Glomerular visceral epithelial cell (primary cell): ENCODE measurements at regions not wholly inside any gene's neighbourhood (a gene's known extent, or its start where the extent isn't known, plus 50 kb on each side); places are given as distances from the start of the nearest gene placed in this dataset.

ENCODE experiments used
- DNase-seq: peaks from one replicate; pipeline ENCODE4 v3.0.0-alpha.2; 2016; ENCODE audit errors: extremely low spot score

DNA sequence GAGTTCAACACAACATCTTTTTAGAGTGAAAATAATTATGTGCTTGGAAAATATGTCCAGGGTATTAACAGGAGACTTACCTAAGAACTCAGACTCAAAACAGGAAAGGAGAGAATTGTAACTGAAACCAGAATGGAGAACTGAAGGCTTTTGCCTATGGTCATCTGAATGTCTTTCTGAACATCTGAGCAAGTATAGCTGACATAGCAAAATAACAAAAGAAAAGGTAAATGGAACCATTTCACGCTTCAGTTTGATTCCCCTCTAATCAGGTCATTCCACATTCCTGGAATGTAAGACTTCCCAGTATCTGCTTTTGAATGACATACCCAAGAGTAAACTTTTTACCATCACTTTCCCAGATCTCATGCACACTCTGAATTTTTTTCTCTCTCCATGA is 500.4 kb upstream of the HS3ST1 start:
- DNase-seq, result no peak

DNA sequence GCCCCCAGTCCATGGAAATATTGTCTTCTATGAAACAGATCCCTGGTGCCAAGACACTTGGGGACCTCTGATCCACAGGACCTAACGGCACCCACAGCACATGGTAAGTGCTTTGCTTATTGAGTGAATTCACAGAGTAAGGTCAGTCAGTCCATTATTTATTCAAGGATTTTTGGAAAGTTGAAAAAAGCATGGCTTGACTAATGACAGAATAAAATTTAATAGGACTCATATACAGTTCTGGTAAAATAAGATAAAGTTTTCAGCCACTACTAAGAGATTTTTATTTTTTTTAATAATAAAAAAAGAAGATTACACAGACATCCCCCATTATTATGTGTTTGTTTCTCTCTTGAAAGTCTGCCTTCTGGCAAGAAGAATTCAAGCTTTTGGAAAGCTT is 490.6 kb upstream of the HS3ST1 start:
- DNase-seq, result no peak

DNA sequence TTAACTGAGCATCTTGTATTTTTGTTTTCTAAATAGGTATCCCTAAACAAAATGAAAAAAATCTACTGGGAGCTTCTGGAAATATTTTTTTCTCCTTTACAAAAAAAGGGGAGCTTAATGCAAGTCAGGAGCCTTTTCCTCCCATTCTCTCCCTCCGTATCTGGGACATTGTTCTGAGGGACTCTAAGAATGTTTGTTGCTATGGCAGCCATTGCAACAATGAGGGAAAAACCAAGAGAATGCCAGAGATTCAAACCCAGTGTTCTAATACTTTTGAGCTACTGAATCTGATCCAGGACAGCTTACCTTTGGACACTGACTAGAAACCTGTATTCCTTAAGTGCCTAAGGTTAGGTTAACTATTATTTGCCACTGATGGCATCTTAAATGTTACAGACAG is 485.7 kb upstream of the HS3ST1 start:
- no peak for DNase-seq

DNA sequence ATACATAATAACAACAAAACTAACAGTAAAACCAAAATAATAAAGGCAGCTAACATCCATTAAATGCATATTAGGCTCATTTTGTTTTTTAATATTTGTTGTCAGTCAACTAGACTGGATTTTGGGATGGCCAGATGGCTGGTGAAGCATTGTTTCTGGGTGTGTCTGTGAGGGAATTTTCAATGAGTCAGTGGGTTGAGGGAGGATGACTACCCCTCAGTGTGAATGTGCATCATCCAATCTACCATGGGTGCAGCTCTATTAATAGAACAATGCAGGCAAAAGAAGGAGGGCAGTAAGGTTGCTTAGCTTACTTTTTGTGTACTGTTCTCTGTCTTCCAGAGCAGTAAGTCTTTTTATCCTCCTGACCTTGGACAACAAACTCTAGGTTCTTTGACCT is 484.2 kb upstream of the HS3ST1 start:
- no peak for DNase-seq

DNA sequence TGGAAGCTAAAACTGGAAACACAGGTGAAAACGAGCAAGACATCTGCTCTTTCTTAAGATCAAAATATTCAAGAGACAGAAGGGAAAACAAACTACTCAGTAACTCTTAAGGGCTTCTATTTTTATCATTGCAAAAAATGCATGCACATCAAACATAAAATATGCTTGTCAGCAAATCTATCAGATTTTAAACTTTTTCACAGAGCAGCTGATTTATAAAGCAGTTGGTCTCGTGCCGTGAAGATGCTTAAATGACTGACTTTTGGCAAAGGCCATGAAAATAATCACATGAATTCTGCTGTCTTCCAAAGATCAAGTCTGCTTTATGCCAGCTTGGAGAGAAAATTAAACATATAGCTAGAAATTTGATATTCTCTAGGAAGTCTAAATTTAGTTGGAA is 482.1 kb upstream of the HS3ST1 start:
- no peak for DNase-seq

DNA sequence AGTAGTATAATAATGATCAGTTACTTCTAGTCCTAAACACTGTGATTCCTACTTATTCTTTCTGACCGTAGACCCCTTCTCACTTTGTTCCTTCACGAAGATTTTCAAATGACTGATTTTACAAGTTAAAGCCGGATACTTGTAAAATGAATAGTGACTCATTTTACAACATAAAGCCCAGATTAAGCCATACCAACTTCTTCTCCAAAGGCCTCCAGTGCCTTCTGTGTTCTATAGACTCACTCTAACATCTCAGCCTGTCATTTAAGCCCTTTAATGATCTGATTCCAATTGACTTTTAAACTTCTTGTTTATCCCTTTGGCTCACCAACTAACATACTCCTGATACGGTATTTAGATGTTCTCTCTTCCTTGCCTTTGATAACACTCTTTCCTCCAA is 480.0 kb upstream of the HS3ST1 start:
- no peak for DNase-seq

DNA sequence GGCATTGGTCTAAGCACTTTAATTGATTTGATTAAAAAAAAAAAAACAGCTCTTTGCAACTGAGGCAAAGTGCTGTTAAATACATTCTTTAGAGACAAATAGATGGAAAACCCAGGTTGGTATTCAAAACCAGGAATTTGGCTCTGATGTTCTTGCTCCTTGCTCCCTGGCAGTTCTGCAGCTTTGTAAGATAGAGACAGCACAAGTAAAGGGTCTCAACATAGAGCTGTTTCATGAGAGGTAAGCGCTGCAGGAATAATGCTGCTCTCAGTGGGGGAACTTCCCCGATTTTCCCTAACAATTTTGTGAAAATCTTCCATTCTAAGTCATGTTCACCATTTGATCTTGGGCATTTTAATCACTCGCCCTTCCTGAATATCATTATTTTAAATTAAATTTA is 479.5 kb upstream of the HS3ST1 start:
- DNase-seq, result no peak

DNA sequence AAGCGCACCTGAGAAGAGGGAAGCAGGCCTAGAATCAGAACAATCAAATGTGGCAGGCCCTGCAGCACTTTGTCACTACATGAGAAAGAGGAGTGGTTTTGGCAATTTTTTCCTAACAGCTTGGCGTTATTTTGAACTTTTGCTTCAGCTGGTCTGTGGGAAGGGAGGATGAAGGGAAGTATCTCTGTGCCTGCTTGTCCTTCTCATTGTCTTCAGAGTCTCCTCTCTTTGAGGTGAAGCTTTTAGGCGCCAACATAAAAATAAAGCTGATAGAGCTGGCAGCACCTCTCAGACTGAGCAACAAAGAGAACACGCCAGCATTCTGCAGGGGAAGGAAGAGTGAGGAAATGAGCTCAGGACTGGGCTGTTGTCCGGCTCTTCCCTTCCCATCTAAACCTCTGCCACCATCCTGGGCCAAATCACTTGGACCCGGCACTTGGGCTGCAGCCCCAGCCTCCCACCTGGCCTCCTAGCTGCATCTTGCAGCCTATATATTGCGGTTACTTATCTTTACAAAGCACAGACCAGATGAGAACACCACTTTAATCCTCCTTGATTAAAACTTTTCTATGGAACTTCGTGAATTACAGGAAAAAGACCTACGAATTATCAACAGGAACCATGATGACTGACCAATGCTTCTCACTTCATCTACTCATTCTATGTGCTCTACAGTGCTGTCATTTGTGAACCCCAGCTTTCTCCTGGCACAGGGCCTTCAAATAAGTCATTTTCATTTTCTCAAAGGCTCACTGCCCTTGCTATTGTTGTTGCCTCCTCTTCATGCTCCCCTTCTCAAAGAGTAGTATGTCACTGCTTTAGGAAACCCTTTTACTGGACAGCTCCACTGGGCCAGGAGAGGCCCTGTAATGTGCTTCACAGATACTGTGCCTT is 476.4 kb upstream of the HS3ST1 start:
- no peak for DNase-seq

DNA sequence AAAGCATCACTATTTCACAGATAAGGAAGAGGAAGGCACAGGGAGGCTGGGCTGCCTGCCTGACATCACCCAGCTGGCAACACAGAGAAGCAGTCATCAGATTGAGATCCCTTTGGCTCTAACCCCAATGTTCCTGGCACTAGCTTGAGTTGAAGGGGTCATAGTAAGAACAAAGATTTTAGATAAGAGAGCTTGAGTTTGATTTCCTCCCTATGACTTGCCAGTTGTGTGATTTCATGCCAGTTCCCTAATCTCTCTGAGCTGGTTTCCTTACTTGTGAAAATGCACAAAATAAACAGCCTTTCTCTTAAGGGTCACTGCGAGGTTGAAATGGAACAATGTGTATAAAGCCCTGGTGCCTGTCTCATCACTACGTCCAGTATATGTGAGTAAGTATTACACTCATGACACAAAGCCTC is 475.4 kb upstream of the HS3ST1 start:
- no peak for DNase-seq

DNA sequence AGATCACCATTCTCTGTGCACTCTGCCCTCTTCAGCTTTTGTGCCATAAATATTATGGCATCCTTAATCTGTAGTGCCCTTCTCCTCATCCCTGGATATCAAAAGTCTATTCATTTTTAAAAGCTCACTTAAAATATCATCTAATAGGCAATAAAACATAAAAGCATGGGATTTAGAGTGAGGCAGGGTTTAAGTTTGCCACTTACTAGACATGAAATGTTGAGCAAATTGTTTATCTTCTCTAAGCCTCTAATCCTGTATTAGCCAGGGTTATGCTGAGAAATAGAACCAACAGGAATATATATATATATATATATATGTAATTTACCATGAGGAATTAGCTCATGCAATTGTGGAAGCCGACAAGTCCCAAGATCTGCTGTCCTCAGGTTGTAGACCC is 472.4 kb upstream of the HS3ST1 start:
- DNase-seq, result no peak

DNA sequence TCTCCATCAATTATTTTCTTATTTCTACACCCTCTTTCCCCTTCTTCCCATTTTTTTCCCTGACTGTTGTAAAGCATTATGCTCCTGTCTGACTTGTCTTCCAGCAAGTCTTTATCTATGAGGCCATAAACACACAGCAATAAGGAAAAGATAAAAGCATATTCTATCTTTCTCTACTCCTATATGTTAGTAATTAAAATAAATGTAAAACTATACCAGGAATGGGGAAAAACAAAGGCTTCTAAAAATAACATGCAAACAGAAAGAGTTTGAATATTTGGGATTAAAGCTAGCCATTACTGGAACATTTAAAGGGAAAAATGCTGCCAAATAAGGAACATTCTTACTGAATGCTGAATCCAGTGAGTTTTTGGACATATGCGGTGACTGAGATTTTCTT is 471.7 kb upstream of the HS3ST1 start:
- no peak for DNase-seq

DNA sequence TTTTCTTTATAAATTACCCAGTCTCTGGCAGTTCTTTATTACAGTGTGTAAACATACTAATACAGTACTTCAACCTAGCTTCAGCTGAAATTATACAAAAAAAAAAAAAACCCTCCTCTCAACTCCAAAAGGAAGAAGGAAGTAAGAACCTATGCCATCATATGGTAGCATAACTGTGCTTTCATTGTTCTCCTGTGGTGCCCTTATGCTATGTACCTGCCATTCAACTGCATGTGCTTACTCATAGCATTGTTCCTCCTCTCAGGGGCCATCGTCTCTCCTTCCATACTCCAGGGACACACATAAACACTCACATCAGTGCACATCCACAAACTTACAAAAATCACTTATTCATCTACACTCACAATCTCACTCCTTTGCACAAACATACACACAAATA is 470.1 kb upstream of the HS3ST1 start:
- no peak for DNase-seq

DNA sequence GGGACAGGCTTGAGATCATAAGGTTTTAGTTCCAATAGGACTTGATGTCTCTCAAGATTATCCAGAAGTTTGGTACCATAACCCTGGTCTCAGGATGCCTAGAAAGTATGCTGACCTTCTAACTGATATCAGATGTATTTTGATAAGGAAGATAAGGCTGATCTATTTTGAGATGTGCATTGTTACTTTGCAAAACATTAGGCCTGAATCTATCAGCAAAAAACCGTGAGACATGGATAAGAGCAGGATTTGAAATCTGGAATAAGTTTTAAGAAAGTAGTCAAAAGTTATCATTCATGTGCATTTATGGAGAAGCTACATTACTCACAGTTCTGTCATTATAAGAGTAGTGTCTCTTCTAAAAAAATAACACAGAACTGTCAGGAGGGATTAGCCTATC is 467.1 kb upstream of the HS3ST1 start:
- DNase-seq, result no peak

DNA sequence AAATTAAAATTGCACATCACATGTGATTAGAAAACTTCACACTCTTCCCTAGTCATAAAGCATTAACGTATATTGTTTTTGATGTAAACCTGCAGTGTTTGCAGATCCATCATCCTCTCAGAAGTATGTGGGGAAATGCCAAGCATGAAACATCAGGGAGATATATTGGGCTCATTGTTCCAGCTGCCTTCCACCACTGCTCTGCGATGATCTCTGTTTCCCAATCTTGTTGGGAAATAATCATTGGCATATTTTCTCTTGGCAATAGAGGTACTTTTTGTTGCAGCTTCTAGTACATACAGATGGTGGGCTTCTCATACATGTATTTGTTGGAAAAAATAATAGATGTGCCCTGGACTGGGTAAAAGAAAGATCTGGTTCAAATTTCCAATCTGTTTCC is 466.3 kb upstream of the HS3ST1 start:
- DNase-seq, result no peak

DNA sequence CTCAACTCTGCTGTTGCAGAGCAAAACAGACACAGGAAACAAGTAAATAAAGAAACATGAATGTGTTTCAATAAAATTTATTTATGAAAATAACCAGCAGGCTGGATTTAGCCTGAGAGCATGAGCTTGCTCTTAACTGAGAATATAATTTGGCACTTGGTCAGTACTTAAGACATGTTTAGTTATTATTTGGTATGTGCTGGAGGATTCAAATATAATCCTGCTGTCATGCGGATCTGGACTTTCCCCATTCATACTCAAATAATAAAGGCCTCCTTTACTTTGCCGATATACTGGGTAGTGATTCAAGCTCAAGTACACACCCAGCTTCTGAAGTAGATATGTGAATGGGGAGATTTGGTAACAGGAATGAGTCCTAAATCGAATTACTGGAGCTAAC is 465.5 kb upstream of the HS3ST1 start:
- DNase-seq, result no peak

DNA sequence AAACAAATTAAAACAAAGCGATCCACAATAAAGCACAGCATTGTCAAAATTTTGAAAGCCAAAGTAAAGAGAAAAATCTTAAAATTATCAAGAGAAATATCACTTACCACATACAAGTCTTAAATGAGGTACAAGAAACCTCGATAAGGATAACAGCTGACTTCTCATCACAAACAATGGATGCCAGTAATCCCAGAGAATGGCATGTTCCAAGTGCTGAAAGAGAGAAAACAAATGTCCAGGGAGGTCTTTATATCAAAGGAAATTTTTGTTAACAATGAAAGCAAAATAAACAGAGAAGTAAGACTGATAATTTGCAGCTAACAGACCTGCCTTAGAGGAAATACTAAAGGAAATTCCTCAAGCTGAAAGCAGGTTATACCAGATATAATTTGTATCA is 460.4 kb upstream of the HS3ST1 start:
- DNase-seq, result no peak

DNA sequence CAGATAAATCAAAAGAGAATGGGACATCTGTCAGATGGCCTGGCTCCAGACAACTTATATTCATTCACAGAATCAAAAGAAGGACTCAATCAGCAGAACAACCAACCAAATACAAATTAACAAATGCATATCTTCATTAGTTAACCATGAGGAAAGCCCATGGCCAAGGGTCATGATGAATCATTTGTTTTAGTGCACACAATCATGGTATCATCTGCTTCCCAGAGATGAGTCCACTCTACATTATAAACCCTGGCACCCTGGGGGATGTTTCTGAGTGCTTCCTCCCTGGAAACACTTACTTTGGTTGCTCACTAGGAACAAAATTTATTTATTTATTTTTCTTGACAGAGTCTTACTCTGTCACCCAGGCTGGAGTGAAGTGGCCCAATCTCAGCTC is 453.3 kb upstream of the HS3ST1 start:
- no peak for DNase-seq

DNA sequence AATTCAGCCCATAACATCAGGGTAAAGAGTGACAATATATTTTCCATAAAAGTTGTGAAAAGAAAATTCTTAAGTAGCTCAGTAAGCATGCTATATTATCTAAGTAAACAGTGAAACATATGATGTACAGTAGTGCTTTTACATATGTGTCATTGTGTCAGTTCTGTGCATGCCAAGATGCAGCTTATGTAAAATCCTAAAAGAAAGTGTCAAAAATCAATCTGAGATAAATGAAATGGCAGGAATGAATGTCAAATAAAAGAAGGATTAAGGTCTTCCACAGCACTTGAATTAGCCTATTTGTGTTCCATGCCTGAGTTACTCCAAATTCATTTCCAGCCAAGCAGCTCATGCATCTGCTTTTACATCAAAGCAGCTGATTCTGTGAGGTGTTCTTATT is 452.7 kb upstream of the HS3ST1 start:
- DNase-seq, result no peak

DNA sequence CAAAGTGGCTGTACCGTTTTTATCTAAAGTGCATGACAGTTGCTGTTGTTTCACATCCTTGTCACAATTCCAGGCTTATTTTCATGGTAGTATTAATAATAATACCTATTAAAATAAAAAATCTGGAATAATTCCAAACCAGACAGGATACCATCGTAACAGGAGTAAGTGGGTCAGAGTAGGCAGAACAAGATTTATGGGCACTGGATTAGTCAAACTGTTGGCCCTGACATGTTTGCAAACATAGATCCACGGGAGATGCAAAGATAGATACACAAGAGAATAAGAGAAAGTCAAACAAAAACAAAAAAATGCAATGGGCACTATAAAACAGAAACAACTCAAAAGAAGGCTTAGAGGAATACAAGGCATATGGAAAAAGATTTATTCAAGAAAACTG is 449.5 kb upstream of the HS3ST1 start:
- no peak for DNase-seq

DNA sequence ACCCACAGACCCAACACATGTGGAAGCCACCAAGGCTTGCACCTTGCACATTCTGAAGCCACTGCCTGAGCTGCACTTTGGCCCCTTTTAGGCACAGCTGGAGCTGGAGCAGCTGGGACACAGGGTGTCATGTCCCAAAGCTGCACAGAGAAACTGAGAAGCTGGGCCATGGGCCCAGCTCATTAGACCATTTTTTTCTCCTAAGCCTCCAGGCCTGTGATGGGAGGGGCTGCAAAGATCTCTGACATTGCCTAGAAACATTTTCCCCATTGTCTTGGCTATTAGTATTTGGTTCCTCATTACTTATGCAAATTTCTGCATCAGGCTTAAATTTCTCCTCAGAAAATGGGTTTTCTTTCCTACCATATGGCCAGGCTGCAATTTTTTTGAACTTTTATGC is 447.4 kb upstream of the HS3ST1 start:
- DNase-seq, result no peak

DNA sequence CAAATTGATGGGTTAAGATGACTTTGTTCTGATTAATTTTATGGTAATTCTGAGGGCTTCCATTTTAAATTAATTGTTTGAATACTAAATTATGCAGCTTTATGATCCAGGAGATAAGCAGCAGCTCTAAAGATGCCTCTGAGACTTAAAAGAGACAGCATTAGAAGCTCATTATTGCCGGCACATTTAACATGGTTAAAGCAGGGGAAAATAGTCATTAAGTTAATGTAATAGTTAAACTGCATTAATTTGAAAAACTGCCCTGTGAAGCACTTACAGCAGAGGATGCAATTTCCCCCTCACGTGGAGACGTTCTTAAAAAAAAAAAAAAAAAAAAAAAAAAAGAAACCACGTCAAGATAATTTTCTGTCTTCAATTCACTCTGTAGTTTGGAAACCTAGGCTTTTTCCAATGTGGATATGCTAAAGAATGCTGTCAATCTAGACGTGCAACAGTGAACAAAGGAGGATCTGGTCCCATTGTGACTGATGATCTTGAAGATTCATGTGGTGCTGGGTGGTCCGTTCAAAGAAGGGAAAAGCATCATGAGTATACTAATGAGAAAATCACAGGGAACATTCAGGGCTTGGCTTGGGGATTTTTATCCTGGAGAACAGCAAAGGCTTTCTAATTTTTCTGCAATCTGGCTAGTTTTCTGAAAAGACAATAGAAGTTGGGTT is 440.6 kb upstream of the HS3ST1 start:
- no peak for DNase-seq

DNA sequence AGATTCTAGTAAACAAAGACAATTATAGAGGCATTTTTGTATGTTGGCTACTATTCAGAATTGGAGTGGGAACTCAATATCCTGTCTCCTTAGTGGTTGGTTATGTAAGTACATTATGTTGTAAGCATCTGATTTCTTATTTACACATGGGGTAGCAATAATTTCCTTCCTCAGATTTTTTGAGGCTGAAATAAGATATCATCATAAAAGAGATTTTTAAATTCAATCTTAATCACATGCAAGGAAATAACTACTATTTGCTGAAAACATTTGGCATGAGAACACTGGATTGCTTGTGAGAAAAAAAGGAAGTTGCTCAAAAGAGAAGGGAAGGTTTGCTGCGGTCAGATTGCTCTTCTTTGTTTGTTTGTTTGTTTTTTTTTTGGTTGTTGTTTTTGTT is 437.7 kb upstream of the HS3ST1 start:
- DNase-seq, result no peak

DNA sequence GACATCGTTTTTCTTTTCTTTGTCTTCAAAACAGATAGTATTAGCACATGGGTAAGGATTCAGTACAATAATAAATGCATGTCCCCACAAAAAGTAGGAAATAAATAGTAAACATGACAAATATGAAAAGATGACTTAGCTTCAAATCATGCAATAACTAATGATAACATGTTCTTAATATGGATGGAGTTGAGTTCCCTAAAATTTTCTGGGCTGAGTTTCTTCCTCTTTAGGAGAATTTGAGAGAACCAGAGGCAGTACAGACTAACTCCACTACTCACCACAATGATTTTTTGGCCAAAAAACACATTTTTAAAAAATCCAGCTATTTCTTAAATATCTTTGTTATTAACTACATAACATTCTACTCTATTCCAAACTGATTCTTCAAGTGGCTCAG is 432.3 kb upstream of the HS3ST1 start:
- DNase-seq, result no peak

DNA sequence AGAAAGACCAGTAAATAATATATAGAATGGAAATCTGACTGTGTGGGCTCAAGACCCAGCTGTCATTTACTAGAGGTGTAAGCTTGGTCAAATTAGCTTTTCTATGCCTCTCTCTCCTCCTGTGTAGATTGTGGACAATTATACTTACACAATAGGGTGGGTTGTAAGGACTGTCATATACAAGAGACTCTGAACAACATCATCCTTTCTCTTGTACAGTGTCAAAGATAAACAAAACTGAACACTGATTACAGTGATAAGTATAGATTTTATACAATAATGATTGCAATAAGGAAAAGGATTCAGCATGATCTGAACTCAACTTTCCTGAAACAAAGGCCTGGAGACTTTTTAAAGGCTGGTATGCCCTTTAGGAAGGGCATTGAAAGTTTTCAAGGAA is 429.2 kb upstream of the HS3ST1 start:
- no peak for DNase-seq
